ENCODE measurements at regions not wholly inside any gene's neighbourhood (a gene's known extent, or its start where the extent isn't known, plus 50 kb on each side); places are given as distances from the start of the nearest gene placed in this dataset.
"Not testable (repeated sequence)": the region's sequence is repeated elsewhere in the genome, so short reads cannot be mapped to it uniquely, and the experiment has no call there.

DNA sequence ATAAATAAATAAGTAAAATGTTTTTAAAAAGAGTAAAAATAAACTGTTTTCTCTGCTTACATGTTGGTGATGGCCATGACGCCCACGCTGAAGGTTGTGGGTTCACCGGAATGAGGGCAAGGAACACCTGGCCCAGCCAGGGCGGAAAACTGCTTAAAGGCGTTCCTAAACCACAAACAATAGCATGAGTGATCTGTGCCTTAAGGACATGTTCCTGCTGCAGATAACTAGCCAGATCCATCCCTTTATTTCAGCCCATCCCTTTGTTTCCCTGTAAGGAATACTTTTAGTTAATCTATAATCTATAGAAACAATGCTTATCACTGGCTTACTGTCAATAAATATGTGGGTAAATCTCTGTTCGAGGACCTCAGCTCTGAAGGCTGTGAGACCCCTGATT lies 63.3 kb upstream of the CEP78 start:
- FAIRE-seq; DNase-seq (ENCODE audit: insufficient read length, low spot score): not testable (repeated sequence)

DNA sequence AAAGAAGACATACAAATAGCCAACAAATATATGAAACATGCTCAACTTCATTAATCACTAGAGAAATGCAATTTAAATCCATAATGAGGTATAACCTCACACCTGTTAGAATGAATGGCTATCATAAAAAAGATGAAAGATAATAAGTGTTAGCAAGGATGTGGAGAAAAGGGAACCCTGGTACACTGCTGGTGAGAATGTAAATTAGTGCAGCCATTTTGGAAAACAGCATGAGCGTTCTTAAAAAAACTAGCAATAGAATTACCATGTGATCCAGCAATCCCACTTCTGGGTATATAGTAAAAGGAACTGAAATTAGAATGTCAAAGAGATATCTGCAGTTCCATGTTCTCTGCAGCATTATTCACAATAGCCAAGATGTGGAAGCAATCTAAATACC lies 64.2 kb upstream of the CEP78 start:
- no peak for FAIRE-seq
- DNase-seq (ENCODE audit: insufficient read length, low spot score): no peak

DNA sequence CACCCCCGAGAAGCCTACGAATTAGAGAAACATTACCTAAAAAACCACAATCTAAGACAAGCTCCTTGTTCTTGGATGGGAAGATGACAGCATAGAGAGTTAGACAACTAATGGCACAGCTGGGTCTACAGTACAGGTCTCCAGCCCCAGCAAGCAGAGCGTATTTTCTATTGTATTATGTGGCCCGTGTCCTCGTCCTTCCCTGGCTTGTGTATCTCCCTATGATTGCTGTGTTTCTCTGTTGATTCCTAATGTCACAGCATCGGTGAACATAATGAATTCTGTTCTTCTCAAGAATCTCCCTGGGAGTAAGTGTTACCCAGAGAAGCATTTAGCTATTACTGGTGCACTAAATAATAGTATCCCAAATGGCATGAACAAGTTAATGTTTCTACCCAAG lies 66.8 kb upstream of the CEP78 start:
- no peak for DNase-seq (ENCODE audit: insufficient read length, low spot score)
- FAIRE-seq: no peak

- no peak for DNase-seq (ENCODE audit: insufficient read length, low spot score)
- FAIRE-seq: no peak
Observed at GRCh38 chr9:78167356-78167755, 68.5 kb upstream of the CEP78 start.

- FAIRE-seq: no peak
- no peak for DNase-seq (ENCODE audit: insufficient read length, low spot score)
Observed at GRCh38 chr9:78163834-78164233, 72.0 kb upstream of the CEP78 start.

DNA sequence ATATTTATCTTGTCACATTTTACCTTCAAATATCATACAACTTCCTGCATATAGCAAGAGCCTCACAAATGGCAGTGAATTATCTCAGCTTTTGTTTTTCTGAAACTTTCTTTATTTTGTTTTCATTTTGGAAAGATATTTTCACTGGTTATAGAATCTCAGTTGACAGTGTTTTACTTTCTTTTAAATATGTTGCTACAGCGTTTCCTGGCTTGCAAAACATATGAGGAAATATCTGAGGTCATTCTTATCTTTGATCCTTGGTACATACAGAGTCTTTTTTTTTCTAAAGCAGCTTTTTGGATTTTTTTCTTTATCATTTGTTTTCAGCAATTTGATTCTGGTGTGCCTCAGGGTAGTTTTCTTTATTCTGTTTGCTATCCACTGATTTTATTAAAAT lies 77.6 kb upstream of the CEP78 start:
- FAIRE-seq (no peak), DNase-seq (ENCODE audit: insufficient read length, low spot score) (no peak)

- no peak for FAIRE-seq
- DNase-seq (ENCODE audit: insufficient read length, low spot score): no peak
Observed at GRCh38 chr9:78150983-78151356, 84.9 kb upstream of the CEP78 start.

- DNase-seq (ENCODE audit: insufficient read length, low spot score) (no peak), FAIRE-seq (no peak)
Observed at GRCh38 chr9:78150312-78150982, 85.4 kb upstream of the CEP78 start.

DNA sequence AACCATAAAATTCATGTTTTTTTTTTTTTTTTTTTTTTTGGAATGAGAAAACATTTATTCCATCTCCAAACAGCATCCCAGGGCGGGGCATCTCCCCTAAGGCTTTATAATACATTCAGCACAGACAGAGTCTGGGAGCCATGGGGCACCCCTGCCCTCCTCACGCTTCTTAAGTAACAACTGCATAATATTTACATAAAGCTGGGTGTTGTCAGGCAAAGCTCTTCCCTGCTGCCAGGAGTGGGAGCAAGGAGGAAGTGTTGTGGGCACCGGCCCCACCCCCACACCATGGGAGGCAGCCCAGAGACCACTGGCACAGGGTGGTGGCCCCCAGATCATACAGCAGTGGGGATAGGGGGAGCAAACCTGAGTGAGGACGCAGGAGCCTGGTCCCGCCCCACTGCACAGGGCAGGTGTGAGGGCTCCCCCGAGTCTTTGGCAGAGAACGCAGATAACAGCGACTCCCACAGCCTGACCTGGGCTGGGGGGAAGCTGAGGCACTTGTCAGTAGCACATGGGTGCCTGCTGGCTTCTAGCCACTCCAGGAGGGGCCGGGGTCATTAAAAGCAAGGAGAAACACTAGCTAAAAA lies 86.1 kb upstream of the CEP78 start:
- FAIRE-seq: no peak
- no peak for DNase-seq (ENCODE audit: insufficient read length, low spot score)

- FAIRE-seq (no peak), DNase-seq (ENCODE audit: insufficient read length, low spot score) (no peak)
Observed at GRCh38 chr9:78146241-78146640, 89.6 kb upstream of the CEP78 start.

DNA sequence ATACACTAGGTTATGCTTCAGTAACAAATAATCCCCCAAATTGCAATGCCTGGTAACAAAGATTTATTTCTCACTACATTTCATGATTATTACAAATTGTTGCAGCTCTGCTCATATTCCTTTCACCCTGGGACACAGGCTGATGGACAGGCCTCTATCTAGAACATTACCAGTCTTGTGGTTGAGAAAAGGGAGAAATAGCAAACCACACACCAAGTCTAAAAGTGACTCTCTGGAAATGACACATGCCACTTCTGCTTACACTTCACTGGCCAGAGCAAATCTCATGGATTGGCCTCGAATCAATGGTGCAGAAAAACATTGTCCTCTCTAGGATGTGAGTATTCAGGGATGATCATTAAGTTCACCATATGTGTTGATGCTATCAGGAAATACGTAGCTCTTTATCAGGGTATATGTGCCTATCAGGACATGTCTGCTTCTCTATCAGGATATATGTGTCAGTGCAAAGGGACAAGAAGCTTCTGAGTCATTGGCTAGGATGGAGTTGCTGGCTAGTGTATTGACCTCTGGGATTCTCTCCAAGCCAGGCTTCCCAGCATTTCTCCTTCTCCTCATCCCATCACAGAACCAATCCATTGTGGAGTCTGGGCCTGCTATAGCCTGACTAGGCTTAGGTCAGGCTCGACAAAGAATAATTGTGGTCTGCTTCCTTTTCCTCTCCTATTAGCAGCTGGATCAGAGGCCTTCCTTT lies 91.1 kb upstream of the CEP78 start:
- FAIRE-seq (no peak), DNase-seq (ENCODE audit: insufficient read length, low spot score) (no peak)

DNA sequence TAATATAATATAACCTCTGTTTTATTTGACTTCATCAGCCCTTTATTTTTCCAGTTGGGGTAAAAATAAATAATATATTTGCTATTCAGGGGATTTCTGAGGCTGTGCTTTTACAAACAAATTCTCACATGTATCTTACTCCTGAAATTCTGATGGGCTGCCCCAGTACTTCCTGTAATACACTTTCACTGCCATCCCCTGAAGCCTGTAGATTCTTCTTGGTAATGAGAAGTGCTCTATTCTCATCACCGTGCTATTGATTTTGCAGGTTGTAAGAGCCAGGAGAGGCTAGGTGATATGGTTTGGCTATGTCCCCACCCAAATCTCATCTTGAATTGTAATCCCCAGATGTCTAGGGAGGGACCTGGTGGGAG lies 91.9 kb upstream of the CEP78 start:
- FAIRE-seq: no peak
- DNase-seq (ENCODE audit: insufficient read length, low spot score): no peak

DNA sequence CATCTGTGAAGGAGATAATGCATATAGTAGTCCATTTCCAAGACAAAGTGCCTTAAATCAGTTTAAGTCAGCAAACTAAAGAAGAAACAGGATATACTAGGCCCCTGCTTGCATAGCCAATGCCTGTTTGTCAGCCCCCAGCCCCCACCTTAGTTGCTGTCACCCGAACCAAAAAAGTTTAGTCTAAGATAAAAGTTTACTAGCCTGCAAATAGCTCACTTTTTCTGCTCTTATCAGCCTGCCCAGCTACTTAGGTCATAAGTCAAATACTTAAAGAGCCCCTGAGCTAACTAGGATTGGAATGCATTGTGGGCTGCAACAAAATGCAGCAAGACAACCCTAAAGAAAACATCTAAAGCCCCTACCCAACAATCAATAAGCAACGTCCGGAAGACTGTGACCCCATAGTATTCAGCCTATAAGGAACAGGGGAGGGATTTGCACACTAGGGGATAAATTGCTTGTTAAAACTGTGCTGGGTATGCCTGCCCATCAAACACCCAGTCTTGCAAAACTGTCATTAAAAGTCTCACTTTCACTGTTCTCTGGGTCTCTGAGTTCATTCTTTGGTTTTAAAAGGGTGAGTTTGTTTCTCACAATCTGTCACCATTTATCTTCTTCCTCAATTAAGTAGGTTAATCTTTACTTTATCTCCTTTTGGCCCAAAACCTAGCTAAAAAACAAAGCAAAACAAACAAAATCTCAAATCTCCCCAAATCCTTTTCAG lies 92.4 kb upstream of the CEP78 start:
- no peak for FAIRE-seq

GRCh38 chr9:78142264-78142663 lies 93.6 kb upstream of the CEP78 start:
- DNase-seq (ENCODE audit: insufficient read length, low spot score); FAIRE-seq: not testable (repeated sequence)

More for the DNA sequence above, 92.4 kb upstream of the CEP78 start:
- DNase-seq (ENCODE audit: insufficient read length, low spot score): no peak

- FAIRE-seq: no peak
- DNase-seq (ENCODE audit: insufficient read length, low spot score): no peak
Observed at GRCh38 chr9:78133751-78134150, 102.1 kb upstream of the CEP78 start.

DNA sequence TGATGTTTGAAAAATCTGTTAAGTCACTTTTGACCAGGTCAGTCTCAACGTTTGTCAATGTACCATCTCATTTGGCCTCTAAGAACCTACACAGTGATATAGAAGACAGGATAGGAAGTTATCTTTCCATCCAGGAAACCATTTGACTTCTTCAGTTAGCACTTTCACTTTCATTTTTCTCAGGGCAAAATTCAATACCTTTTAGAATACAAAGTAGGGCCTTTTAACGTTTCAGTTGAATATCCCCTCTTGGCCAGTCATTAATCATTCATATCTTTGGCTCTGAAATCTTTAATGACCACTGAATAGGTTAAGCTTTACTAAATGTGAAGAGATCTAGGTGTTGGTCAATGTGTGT lies 101.1 kb upstream of the GNAQ start:
- no peak for DNase-seq (ENCODE audit: insufficient read length, low spot score)
- peak; percentile 8 for FAIRE-seq

DNA sequence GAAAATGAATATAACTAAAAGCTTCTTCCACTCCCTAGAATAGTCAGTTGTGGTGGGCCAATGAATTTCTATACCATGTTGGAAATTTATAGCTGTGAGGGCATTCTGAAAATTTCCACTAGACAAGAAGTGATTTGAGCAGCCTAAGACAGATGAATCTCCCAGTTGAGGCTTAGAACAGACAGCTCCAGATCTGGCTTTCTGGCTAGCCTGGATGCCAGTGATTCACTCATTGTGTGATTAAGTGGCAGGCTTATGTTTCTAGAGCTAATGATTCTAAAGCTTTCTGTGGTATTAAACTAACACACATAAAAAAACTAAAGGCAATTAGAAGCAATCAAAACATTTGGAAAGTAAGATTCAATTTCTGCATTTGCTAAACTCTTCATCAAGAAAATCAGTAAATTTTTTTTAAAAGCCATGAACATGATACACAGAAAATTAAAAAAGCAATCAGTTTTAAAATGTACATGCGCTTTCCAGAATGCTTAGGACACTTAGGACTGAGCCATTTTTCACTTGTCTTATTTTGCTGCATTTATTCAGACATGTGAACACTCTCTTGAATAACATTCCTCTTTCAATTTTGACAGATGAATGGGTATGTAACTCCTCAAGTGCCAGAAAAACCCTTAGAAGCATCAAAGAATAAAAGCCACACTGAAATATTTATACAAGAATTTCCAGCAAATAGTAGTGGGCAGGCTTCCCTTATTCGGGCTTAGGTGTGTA lies 100.5 kb upstream of the GNAQ start:
- DNase-seq (ENCODE audit: insufficient read length, low spot score): no peak
- no peak for FAIRE-seq

- no peak for DNase-seq (ENCODE audit: insufficient read length, low spot score)
Observed at GRCh38 chr9:78130853-78131252, 99.2 kb upstream of the GNAQ start.

DNA sequence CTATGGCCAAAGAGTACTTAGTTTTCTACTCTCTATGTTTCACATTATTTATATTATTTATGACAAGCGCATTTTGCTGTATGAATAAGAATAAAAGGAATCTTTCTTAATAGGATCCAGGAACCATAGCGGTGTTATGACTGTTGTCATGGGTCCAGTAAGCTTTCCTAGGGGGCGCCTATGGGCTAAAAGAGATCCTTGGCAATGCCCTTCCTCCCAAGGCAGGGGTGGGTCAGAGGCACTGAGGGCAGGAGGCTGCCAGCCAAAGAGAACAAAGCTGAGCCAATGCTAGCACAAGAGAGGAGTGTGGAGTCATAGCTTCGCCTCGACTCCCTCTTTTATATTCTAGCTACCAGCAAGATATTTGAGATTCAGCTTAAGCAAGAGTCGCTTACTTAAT lies 98.4 kb upstream of the GNAQ start:
- DNase-seq (ENCODE audit: insufficient read length, low spot score) (no peak), FAIRE-seq (no peak)

More at GRCh38 chr9:78130853-78131252, 99.2 kb upstream of the GNAQ start:
- FAIRE-seq: no peak

GRCh38 chr9:78127279-78128225 lies 95.9 kb upstream of the GNAQ start:
- no peak for FAIRE-seq
- DNase-seq (ENCODE audit: insufficient read length, low spot score): no peak
